HCT116 (cell line): ENCODE measurements at regions not wholly inside any gene's neighbourhood (a gene's known extent, or its start where the extent isn't known, plus 50 kb on each side); places are given as distances from the start of the nearest gene placed in this dataset.

Experiments used
- CEBPB ChIP-seq: IDR thresholded peaks from 2 replicates; pipeline ENCODE4 v1.6.1; 2012; ENCODE audit warnings: low read depth
- ELF1 ChIP-seq: IDR thresholded peaks from 2 replicates; pipeline ENCODE4 v1.6.1; 2012; ENCODE audit warnings: low read depth, borderline replicate concordance
- EZH2 ChIP-seq: fragments of 200-600 bp; sonication (generic); IDR thresholded peaks from 2 replicates; pipeline ENCODE4 v1.6.1; 2017; ENCODE audit warnings: antibody characterized with exemption, mixed run types
- JUND ChIP-seq: IDR thresholded peaks from 2 replicates; pipeline ENCODE4 v1.6.1; 2012
- POLR2A ChIP-seq: IDR thresholded peaks from 2 replicates; pipeline ENCODE4 v1.7.0; 2011; ENCODE audit warnings: borderline replicate concordance; ENCODE audit not compliant: insufficient read depth, insufficient read length; ENCODE audit errors: extremely low read depth
- POLR2AphosphoS5 ChIP-seq: IDR thresholded peaks from 2 replicates; pipeline ENCODE4 v1.6.1; 2011; ENCODE audit warnings: mild to moderate bottlenecking, low read depth, low read length, moderate library complexity
- SIN3A ChIP-seq: IDR thresholded peaks from 2 replicates; pipeline ENCODE4 v1.6.1; 2012; ENCODE audit warnings: low read depth
- YY1 ChIP-seq: IDR thresholded peaks from 2 replicates; pipeline ENCODE4 v1.6.1; 2011; ENCODE audit warnings: low read length, low read depth, moderate library complexity, mild to moderate bottlenecking; ENCODE audit not compliant: insufficient replicate concordance; ENCODE audit errors: extremely low read depth
- TF ChIP-seq, protein P1 (sequence below), 3 experiments: fragments of 200-600 bp in 1 of 3; sonication (generic) in 1 of 3; IDR thresholded peaks in 2 of 3; conservative IDR thresholded peaks in 1 of 3; 2 replicates each; pipeline ENCODE4 v1.5.1; 2012 to 2017; ENCODE audit warnings: low read depth in 2 of 3, low read length in 2 of 3, antibody characterized with exemption in 1 of 3, borderline replicate concordance in 1 of 3, control low read depth in 1 of 3, mild to moderate bottlenecking in 1 of 3, mixed read lengths in 1 of 3, mixed run types in 1 of 3, moderate library complexity in 1 of 3; ENCODE audit not compliant: insufficient read depth in 1 of 3
- TF ChIP-seq, protein P2 (sequence below): IDR thresholded peaks from 2 replicates; pipeline ENCODE4 v1.6.1; 2012
- TF ChIP-seq, protein P3 (sequence below): IDR thresholded peaks from 2 replicates; pipeline ENCODE4 v1.6.1; 2012

DNA sequence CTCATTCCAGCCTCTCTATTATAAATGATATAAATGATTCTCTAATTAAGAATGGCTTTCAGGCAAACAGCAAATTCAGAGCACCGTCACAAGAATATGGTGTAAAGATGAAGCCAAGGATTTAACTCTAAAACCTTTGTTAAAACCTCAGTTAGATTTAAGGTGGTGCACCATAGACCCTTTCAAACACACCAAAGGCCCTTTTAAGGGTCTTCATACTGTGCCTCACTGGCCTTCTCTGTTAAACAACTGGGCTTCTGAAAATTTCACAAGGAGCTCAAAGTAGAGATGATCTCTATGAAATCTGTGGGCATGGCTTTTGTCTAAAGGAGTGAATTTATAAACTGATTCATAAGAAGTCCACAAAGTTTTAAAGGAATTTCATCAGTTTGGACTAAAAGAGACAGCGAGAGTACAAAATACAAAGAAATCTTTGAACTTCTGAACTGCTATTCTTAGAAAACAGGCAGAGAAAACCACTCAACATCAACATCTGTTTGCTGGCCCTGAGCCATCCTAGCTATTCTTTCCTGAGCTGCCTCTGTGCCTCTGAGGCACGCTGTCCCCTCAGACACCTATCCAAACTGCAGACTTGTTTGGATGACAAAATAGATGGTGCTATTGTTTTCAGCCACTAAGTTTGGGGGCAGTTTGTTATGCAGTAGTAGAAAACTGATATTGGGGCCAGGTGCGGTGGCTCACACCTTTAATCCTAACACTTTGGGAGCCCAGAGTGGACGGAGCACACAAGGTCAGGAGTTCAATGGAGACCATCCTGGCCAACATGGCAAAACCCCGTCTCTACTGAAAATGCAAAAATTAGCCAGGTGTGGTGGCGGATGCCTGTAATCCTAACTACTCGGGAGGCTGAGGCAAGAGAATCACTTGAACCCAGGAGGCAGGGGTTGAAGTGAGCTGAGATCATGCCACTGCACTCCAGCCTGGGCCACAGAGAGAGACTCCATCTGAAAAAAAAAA, 72.9 kb upstream of the MYCN start:
- no peak for TF ChIP-seq POLR2A
- no peak for TF ChIP-seq YY1
- TF ChIP-seq, protein P1, sequence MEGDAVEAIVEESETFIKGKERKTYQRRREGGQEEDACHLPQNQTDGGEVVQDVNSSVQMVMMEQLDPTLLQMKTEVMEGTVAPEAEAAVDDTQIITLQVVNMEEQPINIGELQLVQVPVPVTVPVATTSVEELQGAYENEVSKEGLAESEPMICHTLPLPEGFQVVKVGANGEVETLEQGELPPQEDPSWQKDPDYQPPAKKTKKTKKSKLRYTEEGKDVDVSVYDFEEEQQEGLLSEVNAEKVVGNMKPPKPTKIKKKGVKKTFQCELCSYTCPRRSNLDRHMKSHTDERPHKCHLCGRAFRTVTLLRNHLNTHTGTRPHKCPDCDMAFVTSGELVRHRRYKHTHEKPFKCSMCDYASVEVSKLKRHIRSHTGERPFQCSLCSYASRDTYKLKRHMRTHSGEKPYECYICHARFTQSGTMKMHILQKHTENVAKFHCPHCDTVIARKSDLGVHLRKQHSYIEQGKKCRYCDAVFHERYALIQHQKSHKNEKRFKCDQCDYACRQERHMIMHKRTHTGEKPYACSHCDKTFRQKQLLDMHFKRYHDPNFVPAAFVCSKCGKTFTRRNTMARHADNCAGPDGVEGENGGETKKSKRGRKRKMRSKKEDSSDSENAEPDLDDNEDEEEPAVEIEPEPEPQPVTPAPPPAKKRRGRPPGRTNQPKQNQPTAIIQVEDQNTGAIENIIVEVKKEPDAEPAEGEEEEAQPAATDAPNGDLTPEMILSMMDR (IDR thresholded peaks at IDR 0.05 in 2 of 3, conservative IDR thresholded peaks at IDR 0.05 in 1 of 3; ENCODE audit: borderline replicate concordance in 1 of 3, insufficient read depth in 1 of 3, low read depth in 2 of 3, low read length in 2 of 3): no peak
- no peak for TF ChIP-seq POLR2AphosphoS5
- no peak for TF ChIP-seq JUND
- no peak for TF ChIP-seq SIN3A
- TF ChIP-seq EZH2: no peak
- TF ChIP-seq, protein P2, sequence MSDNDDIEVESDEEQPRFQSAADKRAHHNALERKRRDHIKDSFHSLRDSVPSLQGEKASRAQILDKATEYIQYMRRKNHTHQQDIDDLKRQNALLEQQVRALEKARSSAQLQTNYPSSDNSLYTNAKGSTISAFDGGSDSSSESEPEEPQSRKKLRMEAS: no peak
- no peak for TF ChIP-seq CEBPB
- TF ChIP-seq, protein P3, sequence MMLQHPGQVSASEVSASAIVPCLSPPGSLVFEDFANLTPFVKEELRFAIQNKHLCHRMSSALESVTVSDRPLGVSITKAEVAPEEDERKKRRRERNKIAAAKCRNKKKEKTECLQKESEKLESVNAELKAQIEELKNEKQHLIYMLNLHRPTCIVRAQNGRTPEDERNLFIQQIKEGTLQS: no peak
- TF ChIP-seq ELF1: no peak
